HG02973 (cell line): ENCODE measurements at regions not wholly inside any gene's neighbourhood (a gene's known extent, or its start where the extent isn't known, plus 50 kb on each side); places are given as distances from the start of the nearest gene placed in this dataset.
"Not testable (repeated sequence)": the region's sequence is repeated elsewhere in the genome, so short reads cannot be mapped to it uniquely, and the experiment has no call there.

Experiments
- ATAC-seq: cut with Tn5 transposase; IDR thresholded peaks from one replicate; pipeline ENCODE4 v1.9.1; 2021; ENCODE audit warnings: moderate library complexity; ENCODE audit not compliant: unreplicated experiment

DNA sequence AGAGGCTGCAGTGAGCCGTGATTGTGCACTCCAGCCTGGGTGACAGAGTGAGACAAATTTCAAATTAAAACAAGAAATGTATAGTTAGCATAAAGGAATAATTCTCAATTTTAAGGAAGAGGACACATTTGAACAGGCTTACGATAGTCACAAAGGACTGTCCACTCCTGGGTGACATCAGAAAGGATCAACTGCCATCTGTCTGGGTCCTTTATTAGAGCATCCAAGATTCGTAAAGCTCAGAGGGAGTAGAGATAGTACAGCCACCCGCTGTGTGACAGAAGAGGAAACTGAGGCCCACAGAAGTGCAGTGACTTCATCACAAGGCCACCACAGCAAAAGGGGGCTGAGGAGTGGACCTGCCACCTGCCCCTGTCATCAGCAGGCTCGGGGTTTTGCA, 149.3 kb upstream of the RBPJ start:
- no peak for ATAC-seq

DNA sequence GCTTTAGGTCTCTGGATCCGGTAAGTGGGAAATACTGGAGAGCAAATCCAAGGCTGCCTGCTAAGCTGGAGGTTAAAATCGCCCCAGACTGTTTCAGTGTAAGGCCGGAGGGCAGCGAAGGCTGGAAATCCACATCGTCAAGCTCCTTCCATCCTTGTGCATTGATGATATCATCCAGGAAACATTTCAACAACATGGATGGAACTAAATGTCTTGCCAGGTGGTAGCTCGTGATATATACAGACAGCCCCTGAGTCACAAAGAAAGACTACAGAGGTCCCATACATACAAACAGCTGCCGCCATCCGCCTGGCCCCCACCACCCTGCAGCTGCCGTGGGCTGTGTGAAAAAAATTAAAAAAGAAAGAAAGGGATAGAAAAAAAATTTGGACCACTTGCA, 148.9 kb upstream of the RBPJ start:
- no peak for ATAC-seq

DNA sequence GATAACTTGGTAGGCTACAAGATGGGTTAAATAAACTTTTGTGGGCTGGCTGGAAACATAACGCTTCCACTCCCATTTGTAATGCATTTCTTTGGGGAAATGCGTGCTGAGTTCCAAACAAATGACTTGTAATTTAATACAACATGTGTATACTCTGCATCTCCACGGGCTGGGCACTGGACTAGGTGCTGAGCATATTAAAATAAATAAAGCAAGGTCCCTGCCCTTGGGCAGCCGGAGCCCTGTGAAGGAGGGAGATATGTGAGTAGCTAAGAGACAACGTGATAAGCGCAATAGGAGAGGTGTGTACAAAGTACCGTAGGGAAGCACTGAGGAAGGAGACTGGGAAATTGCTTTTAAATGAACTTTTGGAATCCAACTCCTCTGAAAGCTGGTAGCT, 147.2 kb upstream of the RBPJ start:
- ATAC-seq, result no peak

DNA sequence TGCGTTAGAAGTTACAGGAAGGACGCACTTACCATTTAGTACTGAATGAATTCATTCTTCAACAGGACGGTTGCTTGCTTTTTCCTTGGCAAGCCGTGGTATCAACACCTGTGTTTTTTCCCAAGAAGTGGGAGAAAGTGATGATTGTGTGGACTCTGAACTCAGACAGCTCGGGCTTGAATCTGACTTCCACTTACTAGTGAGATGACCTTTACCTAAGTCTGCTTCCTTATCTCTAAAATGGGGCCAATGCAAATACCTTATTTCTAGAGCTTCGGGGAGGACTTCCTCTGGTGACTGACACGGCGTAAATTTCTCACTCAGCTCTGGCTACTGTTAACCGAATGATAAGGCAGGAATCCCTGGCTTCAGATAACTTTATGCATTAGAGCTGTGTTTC, 146.8 kb upstream of the RBPJ start:
- ATAC-seq, result no peak

GRCh38 chr4:26175006-26175786, 145.6 kb upstream of the RBPJ start:
- ATAC-seq, result peak; percentile 34

- no peak for ATAC-seq
These were observed 144.8 kb upstream of the RBPJ start for GRCh38 chr4:26175905-26176470.

DNA sequence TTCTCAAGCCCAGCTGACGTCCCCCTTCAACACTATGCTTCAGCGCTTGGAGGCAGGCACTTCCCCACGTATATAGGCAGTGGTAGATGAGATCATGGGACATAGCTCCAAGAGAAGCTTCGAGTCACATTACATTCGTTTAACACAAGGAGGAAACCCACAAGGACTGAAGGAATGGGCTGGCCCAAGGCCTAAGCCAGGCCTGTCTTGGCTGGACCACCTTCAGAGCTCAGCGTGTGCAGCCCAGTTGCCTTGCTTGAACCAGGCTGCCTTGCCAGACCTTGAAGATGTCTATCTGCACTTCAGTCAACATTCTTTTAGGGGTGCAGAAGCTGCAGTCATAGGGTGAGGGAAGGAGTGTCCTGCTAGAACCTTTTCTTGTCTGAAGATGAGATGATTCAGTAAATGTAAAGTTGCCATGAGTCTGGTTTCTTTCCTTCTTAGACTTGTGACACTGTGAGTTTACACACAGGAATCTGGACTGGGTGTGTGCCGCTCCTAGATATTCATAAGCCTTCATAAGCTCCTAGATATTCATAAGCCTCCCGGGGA, 144.1 kb upstream of the RBPJ start:
- no peak for ATAC-seq

- ATAC-seq, result peak; percentile 5
These were observed 142.0 kb upstream of the RBPJ start for GRCh38 chr4:26178854-26179253.

DNA sequence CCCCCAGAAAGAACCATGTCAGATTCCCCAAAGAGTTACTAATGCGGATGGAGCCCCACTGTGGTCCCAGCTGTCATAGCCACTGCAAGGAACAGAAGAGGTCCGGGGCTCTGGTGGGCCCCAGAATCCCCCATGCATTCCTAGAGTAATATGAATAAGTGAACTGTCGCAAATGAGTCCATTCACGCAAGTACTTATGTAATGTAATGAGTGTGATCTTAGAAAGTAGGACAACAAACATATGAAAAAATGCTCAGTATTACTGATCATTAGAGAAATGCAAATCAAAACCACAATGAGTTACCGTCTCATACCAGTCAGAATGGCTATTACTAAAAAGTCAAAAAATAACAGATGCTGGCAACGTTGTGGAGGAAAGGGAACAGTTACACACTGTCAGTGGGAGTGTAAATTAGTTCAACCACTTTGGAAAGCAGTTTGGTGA, 141.5 kb upstream of the RBPJ start:
- ATAC-seq, result peak; percentile 79

- ATAC-seq, result no peak
These were observed 139.2 kb upstream of the RBPJ start for GRCh38 chr4:26181616-26182015.

- ATAC-seq, result no peak
These were observed 137.8 kb upstream of the RBPJ start for GRCh38 chr4:26183017-26183416.

DNA sequence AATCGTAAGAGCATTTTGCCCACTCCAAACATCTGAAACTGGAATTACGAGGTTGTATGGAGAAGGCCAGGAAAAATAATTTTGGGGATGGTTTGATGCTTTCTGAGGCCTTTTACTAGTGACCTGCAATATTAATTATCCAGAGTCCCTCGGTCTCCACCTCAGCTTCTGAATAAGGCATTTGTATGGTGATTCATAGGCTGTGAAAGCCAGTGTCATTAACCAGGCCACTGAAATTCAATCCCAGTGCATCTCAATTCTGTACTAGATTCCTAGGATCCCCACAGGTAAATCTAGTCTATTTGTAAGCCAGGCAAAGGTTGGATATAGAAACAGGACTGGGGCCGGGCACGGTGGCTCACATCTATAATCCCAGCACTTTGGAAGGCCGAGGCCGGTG, 135.4 kb upstream of the RBPJ start:
- no peak for ATAC-seq

DNA sequence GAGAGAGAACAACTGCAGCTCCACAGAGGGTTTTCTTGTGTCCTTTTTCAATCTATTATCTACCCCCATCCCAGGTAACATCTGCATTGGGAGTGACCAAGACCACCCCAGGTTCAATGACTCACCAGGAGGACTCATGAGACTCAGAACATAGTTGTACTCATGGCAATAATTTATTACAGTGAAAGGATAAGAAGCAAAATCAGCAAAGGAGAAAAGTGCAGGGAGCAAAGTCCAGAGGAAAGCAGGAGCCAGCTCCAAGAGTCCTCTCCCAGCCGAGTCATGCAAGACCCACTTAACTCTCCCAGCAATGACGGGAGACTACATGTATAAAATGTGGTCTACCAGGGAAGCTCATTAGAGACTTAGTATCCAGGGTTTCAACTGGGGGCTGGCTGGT, 129.5 kb upstream of the RBPJ start:
- ATAC-seq, result no peak

- peak; percentile 51 for ATAC-seq
These were observed 127.6 kb upstream of the RBPJ start for GRCh38 chr4:26192899-26193869.

DNA sequence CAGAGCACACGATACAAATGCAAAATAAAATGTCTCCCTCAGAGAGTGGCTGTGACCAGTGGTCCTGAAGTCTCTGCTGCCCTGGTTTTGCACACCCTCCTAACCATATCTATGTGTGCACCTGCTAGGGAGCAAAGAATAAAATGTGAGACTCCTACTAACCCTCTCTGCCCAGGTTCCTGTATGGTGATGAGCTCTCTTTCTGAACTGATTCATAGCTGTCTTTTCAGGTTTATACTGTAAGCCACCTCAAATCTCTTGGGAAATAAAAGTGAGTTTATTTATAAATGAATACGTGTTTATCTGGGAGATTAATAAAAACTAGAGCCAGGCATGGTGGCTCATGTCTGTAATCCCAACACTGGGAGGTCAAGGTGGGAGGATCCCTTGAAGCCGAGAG, 126.0 kb upstream of the RBPJ start:
- peak; percentile 44 for ATAC-seq

DNA sequence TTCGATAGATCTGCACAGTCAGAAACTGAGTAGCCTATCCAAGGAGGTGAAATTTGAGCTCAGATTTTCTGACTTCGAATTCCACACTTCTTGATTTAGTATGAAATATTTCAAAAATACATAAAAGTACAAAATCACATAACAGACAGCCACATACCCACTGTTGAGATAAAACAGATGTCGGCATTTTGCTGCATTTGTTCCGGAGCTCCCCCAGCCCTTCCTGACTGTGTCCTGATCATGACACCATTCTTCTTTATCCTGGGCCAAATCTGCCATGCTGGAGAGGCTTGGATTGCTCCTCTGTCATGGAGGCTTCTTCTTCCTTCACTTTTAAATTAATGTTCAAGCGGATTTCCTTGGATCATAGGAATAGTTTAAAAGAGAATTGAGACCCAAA, 124.2 kb upstream of the RBPJ start:
- ATAC-seq, result no peak

DNA sequence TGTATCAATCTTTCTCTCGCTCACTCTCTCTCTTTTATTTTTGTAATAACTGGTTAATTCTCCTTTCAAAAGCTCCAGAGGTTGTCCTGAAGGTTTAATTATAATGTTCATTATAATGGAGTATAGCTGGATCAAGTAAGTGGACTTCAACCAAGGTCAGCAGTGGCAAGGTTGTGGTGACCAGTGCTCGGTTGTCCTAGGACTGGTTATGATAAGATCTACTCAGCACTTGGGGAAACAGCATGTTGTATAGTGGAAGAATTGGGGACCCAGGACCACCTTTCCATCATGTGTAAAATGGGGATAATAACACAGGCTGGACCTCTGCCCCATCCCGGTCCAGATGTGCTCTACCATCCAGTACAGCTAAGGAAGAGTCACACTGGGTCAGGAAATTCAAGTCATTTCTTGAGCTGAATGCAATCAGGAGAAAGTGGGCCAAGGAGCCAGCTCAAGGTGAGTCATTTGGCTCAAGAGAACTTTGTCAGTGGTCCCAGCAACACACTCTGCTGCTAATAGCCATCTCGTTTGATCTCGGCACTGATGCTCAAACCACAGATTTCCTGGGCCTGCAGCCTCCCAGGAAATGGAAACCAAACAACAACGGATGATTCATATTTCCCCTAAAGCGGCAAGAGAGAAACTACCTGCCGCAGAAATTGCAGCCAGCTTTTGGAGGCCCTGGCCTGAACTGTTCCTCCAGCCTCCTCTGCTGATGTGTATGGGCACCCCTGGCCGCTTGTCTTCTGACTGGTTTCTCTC, 123.6 kb upstream of the RBPJ start:
- ATAC-seq, result peak; percentile 72

GRCh38 chr4:26198931-26199330, 121.9 kb upstream of the RBPJ start:
- not testable (repeated sequence) for ATAC-seq

DNA sequence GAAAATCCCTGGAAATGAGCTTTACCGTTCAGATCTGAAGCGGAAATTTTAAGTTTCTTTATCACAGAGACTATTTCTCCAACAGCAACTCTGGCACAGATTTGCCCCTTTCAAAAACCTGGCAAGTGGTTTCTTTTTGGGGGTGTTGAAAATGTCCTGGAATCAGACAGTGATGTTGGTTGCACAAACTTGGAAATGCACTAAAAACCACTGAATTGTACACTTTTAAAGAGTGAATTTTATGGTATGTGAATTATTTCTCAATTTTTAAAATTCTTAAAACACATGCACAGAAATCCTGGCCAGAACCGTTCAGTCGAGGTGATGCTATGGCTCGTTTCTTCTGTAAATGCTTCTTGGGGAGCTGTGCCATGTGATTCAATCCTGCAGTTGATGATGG, 121.2 kb upstream of the RBPJ start:
- no peak for ATAC-seq

GRCh38 chr4:26201120-26201519, 119.7 kb upstream of the RBPJ start:
- no peak for ATAC-seq
